Kasumi-1 (cell line): ENCODE measurements at regions not wholly inside any gene's neighbourhood (a gene's known extent, or its start where the extent isn't known, plus 50 kb on each side); places are given as distances from the start of the nearest gene placed in this dataset.
A peak's percentile ranks its signal among the peaks of the same experiment; 100 is the strongest.
"Not testable (repeated sequence)": the region's sequence is repeated elsewhere in the genome, so short reads cannot be mapped to it uniquely, and the experiment has no call there.

Experiments
- DNase-seq, 2 experiments: peaks; one replicate each; lab custom pipeline; 2025; lab: John Stamatoyannopoulos, UW

GRCh38 chr11:122022646-122023045 lies 93.4 kb downstream of the BLID start:
- no peak for DNase-seq

- peak; percentile 7 to 23 for DNase-seq
Measured at GRCh38 chr11:122020902-122021301, 95.1 kb downstream of the BLID start.

- DNase-seq = no peak
Measured at GRCh38 chr11:122019908-122020694, 95.9 kb downstream of the BLID start.

- no peak for DNase-seq
Measured at GRCh38 chr11:122007601-122008071, 108.4 kb downstream of the BLID start.

GRCh38 chr11:122004446-122004845 lies 111.6 kb downstream of the BLID start:
- no peak for DNase-seq

GRCh38 chr11:122002926-122003325 lies 113.1 kb downstream of the BLID start:
- DNase-seq = no peak

GRCh38 chr11:122002047-122002446 lies 114.0 kb downstream of the BLID start:
- no peak for DNase-seq

- DNase-seq = no peak
Measured at GRCh38 chr11:121999651-122000050, 116.4 kb downstream of the BLID start.

GRCh38 chr11:121996574-121996973 lies 119.4 kb downstream of the BLID start:
- no peak for DNase-seq

- no peak for DNase-seq
Measured at GRCh38 chr11:121983901-121984300, 132.1 kb downstream of the BLID start.

GRCh38 chr11:121977914-121978313 lies 138.1 kb downstream of the BLID start:
- DNase-seq = not testable (repeated sequence)

GRCh38 chr11:121968638-121969037 lies 147.4 kb downstream of the BLID start:
- DNase-seq = no peak

GRCh38 chr11:121967131-121967704 lies 148.8 kb downstream of the BLID start:
- no peak for DNase-seq

GRCh38 chr11:121965330-121965729 lies 150.7 kb downstream of the BLID start:
- DNase-seq = no peak

GRCh38 chr11:121964591-121964990 lies 151.4 kb downstream of the BLID start:
- no peak for DNase-seq

GRCh38 chr11:121963846-121964245 lies 152.2 kb downstream of the BLID start:
- DNase-seq = not testable (repeated sequence)

- no peak for DNase-seq
Measured at GRCh38 chr11:121961321-121961801, 154.7 kb downstream of the BLID start.

GRCh38 chr11:121958971-121959325 lies 157.1 kb downstream of the BLID start:
- no peak for DNase-seq

GRCh38 chr11:121958323-121958970 lies 157.6 kb downstream of the BLID start:
- DNase-seq = no peak

- no peak for DNase-seq
Measured at GRCh38 chr11:121953122-121953521, 162.9 kb downstream of the BLID start.

- DNase-seq = no peak
Measured at GRCh38 chr11:121950160-121950559, 165.9 kb downstream of the BLID start.

- DNase-seq = no peak
Measured at GRCh38 chr11:121946514-121946913, 169.5 kb downstream of the BLID start.
